GM12874 (cell line): ENCODE measurements at regions not wholly inside any gene's neighbourhood (a gene's known extent, or its start where the extent isn't known, plus 50 kb on each side); places are given as distances from the start of the nearest gene placed in this dataset.

Experiments used
- CTCF ChIP-seq: IDR thresholded peaks from 2 replicates; pipeline ENCODE4 v1.5.1; 2011; ENCODE audit warnings: low read depth, mild to moderate bottlenecking, control low read depth, low read length, moderate library complexity; ENCODE audit not compliant: insufficient read depth

DNA sequence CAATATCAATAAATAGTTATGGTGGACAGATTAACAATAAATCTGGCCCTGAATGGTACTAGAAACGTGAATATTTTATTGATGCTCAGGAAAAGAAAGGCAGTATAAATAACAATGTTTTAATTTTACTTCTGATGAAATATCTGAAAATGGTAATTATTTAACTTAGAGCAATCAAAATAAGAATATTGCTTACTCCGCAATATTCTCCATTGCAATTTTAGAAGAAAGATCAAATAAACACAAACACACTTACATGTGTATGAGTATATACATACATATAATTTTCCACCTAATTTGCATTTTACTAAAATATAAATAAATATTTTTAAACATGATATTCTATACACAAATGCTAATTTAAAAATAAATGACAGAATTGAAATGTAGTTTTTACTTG lies 1130.5 kb downstream of the NCAM2 start:
- no peak for TF ChIP-seq CTCF

GRCh38 chr21:22132358-22133071 lies 1134.3 kb downstream of the NCAM2 start:
- TF ChIP-seq CTCF: no peak

DNA sequence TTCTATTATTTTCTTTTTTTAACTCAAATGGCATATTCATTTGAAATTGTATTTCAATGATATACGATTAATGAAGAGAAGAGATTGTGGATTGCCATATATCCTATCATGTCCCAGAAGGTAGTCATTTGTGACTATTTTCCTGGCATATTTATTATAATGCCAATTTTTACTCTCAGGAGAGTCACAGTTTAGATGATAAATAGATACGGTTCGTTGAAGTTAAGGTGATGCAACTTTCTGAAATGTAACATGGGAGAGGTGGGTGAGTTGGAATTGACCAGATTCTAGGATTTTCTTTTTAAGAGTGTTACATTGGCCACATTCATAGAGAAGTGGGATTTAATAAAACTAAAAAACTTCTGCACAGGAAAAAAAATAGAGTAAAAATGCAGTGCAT lies 1138.5 kb downstream of the NCAM2 start:
- TF ChIP-seq CTCF: no peak

DNA sequence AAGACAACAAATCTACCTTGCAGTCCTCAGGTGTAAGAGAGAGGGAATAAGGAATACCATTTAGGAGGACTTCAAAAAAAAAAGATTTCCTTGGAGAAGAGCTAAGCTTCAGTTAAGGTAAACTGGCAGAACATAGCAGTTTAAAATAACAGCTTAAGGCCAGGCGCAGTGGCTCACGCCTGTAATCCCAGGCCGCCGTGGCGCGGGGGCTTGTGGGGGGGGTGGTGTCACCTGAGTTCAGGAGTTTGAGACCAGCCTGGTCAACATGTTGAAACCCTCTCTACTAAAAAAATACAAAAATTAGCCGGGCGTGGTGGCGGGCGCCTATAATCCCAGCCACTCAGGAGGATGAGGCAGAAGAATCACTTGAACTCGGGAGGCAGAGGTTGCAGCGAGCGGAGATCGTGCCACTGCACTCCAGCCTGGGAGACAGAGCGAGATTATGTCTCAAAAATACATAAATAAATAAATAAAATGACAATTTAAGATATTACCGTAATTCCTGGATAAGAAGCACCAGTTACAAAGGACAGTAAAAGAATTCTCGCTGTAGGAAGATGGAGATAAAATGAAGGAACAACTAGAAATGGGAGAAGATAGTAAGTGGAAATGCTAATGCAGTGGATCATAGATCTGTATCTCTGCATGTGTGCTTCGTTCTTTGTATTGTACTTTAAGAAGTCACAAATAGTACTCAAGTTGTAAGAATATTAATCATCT lies 1140.2 kb downstream of the NCAM2 start:
- no peak for TF ChIP-seq CTCF

DNA sequence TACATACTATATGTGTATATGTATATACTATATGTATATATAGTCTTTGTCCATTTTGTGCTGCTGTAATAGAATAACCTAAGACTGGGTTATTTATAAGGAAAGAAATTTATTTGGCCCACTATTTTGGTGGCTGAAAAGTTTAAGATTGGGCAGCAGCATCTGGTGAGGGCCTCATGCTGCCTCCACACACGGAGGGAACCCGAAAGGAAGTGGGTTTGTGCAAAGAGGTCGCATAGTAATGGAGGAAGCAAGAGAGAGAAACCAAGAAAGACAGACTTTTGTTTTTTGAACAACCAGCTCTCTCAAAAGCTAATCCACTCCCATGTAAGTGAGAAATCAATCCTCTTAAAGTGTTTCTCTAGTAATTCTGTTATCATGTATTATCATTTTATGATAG lies 1147.3 kb downstream of the NCAM2 start:
- TF ChIP-seq CTCF: no peak

DNA sequence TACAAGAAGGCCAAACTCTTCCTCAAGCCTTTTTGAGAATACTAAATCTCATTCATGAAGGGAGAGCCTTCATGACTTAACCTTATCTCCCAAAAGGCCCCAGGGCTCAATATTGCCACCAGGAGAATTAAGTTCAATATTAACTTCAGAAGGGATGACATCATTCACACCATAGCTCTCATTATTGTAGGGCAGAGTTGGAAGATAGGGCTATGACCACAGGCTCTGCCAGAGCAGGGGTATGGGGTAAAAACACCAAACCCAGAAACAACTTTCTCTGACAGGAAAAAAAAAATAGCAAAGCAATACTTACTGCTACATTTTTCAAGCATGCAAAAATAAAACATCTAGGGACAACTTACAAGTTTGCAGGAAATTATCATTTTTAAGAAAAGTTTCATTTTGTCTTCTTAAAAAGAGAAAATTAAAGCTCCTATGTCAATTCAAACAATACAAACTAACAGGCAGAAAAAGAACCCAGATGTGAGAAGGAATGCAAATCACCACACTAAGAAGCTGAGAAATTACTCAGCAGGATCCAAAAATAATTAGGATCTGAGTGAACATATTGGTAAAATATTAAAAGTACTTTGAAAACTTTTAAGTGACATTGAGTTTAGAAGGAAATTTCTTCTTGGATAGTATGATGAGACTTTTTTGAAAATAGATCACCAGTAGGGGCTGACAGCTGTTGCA lies 1156.5 kb downstream of the NCAM2 start:
- no peak for TF ChIP-seq CTCF

GRCh38 chr21:22164912-22165311 lies 1166.7 kb downstream of the NCAM2 start:
- no peak for TF ChIP-seq CTCF
